Amniotic epithelial cell (primary cell): ENCODE measurements at regions not wholly inside any gene's neighbourhood (a gene's known extent, or its start where the extent isn't known, plus 50 kb on each side); places are given as distances from the start of the nearest gene placed in this dataset.
"Not testable (repeated sequence)": the region's sequence is repeated elsewhere in the genome, so short reads cannot be mapped to it uniquely, and the experiment has no call there.

ENCODE experiments used
- DNase-seq: peaks from one replicate; pipeline ENCODE4 v3.0.0-alpha.2; 2010; ENCODE audit warnings: low read depth

DNA sequence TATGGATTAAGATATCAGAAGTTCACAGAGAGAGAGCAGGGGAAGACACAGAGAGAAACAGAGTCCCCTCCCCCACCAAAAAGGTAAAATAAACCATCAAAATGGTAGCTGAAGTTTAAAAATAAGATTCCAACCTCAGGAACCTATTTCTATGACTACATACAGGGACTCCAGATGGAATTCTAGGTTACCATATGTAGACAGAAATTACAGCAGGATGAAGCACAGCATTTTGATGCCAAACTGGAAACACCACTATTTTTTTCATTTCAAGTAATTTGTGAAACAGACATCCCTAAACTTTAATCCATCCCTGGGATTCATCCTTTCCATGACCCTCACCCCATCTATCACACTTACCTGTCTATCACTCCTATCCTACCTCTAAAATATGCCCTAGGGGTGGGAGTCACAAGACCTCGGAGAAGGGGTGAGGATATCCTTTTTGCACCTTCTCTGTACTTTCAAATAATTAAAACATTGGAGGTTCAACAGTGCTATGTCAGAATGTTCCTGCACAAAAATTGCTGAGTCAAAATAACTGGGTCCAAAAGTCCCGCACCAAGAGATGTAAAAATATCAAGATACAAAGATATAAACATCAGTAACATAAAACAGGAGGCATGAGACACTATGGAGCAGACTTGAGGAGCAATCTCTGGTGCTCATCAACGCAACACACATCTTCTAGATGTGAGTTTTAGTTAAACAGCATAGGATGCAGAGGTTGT is 344.5 kb upstream of the RASGEF1B start:
- no peak for DNase-seq

DNA sequence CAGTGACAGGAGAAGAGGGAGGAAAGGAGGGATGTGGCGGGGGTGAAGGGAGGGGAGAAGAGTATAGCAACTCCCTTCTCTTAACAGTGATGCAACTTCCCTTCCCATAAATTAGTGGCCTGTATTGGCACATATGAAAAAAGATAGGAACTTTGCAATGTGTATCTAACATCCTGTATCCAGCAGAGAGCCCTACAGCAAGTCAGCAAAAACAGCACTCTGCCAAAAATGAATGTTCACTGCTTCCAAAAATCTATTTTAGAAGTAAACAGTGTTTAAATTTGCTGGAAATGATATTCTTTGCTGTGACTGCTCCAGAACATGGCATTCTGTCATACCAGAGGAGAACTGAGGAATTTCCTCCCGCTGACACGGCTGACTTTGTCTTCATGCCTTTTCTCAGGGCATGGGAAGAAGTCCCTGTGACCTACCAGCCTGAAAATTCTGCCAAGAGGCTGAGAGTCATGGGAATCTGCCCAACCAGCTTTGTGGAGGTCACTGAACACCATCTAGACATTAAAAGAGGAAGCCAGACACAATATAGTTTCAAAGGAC is 343.4 kb upstream of the RASGEF1B start:
- DNase-seq, result no peak

DNA sequence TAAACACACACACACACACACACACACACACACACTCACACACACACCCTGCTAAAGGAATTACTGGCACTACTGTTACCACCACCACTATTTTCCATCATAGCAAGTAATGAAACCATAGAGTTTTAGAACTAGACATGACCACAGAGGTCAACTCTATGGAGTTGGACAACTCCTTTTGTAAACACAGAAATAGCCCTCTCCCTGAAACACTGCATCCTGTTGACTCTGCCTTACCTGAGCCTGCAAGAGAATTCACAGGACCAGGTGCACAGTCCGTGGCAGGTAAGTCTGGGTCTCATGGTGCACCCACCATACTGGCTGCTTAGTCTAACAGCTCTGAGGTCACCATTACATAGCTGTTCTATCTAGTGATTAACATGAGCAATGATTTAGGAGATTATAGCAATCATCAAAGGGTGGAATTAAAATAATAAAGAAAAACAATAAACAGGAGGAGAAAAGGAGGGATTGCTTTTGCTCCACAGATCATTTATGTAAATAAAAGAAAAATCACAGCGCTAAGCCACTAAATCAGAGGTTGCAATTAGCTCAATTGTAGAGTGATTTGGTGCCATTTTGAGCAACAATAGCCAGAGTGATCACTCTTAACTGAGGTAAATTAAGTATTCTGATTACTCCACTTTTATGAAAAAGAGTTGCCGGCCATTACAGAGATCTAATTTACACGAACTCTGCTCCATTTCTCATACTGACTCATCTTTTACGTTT is 340.0 kb upstream of the RASGEF1B start:
- no peak for DNase-seq

DNA sequence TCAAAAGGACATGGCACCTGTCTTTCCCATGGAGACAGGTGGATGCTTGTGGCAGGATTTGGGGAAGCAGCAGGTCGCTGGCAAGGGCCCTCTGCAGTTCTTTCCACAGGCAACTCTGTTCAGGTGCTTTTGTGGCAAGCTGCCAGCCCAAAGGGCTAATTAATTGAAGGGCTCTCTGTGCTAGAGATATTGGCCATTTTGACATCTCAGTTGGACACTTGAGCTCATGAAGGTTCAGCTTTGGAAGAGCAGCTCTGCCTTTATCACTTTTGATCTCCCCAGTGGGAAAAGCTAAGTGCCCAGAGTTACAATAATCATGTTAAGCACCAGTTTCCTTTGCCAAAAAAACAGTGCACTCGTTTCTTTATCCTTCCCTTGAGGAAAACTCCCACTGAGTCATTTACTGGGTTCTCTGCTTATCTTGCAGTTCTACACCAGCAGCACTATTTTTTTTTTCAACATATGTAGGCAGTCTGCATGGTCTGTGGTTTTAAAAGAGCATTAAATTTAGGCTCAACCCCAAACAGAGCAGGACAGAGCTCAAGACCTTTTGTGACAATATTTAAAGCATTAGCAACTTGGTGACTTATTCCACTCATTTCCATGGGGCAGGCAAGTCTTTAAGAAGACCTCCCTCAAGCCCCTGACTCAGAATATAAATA is 336.4 kb upstream of the RASGEF1B start:
- DNase-seq, result no peak

DNA sequence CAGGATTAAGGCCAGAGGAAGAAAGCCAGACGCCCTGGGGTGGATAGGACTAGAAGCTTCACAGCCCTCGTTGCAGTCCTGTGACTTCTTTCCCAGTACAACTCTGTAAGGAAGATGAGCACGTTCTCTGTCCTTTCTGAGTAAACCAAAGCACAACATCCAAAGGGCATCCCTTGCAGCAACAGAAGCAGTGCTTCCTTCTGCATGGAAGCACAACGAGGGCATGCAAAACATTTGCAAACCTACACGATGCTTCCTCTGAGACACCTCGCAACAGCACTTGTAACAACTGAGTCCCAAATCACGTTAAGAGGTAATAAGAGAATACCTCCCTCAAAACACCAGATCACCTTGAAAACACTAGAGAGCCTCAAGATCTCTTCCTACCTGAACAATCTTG is 335.7 kb upstream of the RASGEF1B start:
- no peak for DNase-seq

DNA sequence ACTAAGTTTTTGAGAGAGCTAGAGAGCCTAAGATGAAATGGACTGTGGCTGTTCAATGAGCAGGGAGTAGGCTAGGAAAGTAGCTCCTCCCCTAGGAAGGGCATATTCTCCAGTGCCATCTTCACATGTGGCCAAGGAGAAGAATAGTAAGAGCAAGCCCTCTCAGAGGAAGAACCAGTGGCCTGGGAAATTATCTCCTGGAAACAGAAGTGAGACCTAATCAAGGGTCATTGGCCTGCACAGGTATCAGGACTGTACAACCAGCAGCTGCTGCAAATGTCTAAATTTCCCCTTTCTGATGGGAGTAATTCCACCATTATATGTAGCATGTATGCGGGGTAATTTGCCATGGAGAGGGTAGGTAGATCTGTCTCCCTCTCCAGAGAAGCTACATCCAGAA is 334.8 kb upstream of the RASGEF1B start:
- no peak for DNase-seq

DNA sequence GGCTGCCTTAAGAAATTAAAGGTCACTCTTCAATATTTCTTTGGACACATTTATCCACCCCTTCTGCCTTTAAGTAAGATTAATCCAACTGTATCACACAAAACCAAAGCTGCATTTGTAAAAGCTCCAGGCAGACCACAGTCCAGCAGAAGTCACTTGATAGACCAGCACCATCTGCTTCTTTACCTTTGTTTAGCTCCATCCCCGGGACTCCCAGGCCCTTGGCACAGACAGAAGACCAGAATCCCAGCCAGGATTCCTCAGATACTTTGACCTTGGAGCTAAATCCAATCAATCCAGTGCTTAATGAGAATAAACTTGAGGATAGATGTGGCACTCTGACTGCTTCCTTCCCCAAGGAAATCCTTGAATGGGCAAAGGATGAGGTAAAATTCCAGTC is 333.1 kb upstream of the RASGEF1B start:
- DNase-seq, result no peak

DNA sequence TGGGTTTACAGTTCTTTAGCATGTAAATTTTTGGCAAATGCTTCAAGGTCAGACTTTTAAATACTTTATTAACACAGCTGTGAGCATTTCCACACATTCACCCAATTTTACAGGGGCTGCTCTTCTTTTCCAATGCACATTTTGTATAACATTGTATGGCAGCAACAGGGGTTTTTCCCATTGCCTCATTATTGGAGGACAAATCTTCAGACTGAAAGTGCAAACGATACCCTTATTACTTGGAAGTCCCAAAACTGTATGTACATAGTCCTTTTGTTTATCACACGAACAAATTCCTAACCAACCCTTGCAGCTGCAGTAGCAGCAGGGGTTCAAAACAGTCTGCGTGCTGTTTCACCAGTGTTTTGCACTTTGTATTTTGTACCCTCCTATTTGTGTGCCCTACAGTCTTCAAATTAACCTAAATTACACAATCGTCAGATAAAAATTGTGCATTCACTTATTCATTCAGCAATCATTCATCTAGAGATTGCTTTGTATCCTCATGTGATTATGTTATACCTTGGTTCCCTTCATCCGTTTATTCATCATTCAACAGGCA is 330.7 kb upstream of the RASGEF1B start:
- DNase-seq, result no peak

DNA sequence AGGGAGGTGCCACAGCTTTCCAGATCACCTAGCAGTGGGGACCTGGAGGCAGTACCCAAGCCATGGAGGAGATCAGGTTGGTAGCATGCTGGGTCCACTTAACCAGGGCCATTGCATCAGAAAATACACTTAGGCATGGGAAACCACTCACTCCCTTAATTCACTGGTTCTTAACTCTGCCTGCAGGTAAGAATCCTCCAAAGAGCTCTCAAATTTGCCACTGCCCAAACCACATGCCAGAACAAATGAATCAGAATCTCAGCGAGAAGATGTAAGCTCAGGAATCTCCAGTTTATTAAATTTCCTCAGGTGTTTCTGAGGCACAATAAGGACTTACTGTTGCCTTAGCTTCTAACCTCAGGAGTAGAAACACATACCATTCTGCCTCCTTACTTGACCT is 327.7 kb upstream of the RASGEF1B start:
- DNase-seq, result no peak

DNA sequence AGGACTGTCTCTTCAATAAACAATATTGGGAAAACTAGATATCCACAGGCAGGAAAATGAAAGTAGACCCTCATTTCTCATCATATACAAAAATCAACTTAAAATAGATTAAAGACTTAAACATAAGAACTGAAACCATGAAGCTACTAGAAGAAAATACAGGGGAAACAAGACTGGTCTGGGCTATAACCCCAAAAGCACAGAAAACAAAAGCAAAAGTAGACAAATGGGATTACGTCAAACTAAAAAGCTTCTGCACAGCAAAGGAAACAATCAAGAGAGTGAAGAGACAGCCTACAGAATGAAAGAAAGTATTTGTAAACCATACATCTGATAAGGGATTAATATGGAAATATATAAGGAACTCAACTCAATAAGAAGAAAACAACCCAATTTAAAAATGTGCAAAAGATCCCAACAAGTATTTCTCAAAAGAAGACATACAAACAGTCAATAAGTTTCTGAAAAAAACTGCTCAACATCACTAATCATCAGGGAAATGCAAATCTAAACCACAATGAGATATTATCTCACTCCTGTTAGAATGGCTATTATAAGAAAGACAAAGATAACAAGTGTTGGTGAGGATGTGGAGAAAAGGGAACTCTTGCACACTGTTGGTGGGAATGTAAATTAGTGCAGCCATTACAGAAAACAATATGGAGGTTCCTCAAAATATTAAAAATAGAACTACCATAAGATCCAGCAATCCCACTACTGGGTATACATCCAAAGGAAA is 325.3 kb upstream of the RASGEF1B start:
- DNase-seq, result no peak

DNA sequence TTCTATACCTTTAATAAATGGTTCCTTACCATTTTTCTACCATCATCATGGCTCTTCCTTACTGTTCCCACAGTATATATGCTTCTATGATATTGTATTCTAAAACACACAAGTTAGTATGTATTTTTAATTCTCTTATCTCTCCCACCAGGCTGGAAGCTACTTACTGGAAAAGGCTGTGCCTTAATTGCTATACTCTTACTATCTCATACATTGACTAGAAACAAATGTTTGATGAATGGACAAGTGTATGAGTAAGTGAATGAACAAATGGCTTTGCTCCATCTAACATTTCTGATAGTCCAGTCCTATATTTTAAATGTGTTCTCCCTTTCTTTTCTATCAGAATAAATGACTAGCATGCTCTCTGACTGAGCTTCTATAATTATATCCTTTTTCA is 320.8 kb upstream of the RASGEF1B start:
- DNase-seq, result no peak

DNA sequence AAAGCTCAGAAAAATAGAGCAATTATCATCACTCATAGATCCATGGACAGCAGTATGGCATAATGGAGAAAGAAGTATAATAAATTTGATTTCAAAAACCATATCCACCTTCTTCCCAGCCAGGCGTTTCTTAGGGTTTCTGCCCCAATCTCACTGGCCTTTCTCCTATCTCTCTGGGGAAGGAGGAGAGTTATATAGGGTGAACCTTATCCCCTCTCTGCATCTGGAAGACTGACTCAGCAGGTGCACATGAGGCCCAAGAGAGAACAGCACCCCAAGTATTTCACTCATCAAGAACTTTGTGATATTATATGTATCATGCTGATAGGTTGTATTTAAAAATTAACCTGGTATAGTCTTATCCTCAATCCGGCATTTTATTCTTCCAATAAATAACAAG is 318.8 kb upstream of the RASGEF1B start:
- no peak for DNase-seq

DNA sequence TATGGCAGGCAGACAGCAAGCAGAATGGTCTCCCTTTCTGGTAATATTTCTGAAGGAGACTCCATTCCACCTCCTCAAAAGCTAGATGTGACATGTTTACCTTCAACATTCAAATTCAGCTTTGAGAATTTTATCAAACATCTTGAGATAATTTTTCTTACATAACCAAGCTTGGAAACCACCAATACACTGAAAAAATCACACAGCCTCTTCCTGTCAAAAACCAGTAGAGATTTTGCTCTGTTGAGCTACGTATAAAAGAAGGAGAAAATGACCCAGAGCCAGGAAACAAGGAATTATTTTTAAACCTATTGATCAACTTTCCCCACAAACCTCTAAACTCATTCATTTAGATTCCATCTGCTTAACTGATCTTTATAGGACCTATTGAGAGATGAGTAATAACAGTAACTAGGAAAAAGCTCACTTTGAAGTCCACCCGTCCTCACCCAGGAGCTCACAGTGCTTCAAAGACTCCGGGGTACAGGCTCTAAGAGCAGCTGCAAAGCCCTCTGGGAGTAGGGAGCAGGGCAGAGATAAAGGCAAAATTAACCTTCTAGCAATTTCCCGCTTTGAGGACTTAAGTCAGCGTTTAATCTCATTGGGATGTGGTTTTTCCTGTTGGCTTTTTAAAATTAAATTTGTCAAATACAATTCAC is 318.2 kb upstream of the RASGEF1B start:
- no peak for DNase-seq

DNA sequence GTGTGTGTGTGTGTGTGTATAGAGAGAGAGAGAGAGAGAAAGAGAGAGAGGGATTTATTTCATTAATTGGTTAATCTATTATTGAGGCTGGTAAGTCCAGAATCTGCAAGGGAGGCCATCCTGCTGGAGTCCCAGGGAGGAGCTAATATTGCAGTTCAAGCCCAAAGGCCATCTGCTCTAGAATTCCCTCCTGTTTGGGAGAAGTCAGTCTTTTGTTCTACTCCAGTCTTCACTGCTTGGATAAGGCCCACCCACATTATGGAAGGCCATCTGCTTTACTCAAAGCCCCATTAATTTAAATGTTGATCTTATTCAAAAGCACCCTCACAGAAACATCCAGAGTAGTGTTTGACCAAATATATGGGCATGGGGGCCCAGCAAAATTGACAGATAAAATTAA is 317.5 kb upstream of the RASGEF1B start:
- no peak for DNase-seq

DNA sequence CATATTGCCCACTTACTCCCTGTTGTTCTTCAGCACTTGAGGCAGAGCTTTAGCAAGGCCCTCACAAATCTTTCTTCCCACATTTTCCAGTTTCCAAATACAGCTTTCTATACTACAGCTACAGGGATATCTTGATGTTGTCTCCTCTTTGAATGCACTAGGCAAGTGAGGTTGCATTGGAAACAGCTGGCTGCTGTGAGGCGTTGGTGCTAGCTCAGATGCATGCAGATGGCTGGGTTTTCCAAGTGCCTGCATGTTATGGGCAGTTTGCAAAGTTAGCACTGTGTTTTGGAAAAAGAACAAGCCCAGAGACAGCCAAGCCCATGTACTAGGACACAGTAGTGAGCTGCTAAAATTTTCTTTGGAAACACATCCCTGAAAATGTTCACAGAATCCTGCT is 315.1 kb upstream of the RASGEF1B start:
- DNase-seq, result no peak

DNA sequence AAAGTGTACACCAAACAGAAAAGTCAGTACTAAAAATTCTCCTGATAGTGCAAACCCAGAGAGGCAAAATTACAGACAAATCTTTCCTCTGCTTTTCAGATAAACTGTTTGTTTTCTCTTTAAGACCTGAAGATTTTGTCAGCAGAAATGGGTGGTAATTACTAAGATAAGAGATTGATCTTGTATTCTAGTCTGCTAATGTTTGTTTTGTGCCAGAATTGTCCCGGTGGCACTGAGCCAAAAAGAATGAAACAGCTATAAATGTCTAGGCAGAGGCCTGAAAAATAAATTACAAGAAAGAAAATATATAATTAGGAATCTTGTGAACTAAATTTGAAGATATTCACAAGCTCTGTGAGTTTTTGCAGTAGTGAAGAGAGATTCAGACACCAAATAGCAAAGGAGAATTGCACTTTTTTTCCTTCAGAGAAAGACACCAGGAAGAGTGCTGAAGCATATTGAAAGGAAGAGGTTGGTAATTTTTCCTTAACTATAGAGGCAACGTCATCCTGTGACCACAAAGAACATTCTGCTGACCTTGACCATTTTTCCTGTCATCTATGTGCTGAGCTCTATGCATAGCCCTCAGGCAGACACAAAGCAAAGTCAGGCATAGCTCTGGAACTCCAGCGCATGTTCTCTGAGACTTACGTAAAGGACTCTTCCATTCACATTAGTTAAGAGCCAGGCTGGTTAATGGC is 314.5 kb upstream of the RASGEF1B start:
- no peak for DNase-seq

DNA sequence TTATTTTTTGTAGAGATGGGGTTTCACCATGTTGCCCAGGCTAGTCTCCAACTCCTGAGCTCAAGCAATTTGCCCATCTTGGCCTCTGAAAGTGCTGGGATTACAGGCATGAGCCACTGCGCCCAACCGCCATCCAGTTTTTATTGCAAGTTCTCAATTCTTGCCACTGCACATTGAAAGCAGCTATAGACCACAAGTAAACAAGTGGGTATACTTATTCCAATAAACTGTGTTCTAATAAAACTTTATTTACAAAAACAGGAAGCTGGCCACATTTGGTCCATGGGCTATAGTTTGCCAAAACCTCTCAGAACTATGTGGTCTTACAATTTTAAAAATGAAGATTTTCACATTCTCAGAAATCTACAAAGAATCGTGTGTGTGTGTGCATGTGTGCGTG is 313.6 kb upstream of the RASGEF1B start:
- DNase-seq, result no peak

DNA sequence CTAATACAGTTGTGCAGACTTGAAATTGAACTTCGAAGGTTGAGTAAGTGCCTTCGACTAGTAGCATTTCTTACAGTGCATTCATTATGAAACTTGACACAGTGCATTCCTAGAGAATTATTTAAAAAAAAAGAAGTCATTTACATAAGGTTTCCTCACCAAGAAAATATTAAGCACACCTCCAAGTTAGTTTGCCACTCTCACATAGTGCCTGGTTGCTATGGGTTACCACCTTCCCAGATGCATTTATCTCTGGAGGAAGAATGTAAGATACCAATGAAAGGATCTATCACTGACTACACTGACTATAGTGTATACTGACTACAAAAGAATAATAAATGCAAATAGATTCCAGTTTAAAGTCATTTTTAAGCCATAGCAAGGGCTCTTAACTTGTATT is 311.9 kb upstream of the RASGEF1B start:
- DNase-seq, result no peak

DNA sequence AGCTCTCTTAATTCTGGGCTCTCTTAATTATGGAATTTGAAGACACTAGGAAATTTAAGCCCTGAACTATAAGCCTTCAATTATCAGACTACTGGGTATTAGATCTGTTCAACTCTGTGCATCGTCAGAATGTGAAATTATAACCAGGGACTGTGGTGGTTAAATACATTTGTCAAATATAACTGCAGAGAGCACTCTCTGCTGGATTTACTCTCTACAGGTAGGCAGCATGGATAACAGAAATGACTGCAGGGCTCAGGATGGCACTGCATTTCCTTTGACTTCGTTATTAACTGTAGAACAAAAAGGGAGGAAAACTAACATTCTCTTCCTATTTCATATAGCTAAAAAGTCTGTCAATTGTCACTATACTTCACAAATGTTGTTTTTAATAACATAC is 310.1 kb upstream of the RASGEF1B start:
- no peak for DNase-seq

DNA sequence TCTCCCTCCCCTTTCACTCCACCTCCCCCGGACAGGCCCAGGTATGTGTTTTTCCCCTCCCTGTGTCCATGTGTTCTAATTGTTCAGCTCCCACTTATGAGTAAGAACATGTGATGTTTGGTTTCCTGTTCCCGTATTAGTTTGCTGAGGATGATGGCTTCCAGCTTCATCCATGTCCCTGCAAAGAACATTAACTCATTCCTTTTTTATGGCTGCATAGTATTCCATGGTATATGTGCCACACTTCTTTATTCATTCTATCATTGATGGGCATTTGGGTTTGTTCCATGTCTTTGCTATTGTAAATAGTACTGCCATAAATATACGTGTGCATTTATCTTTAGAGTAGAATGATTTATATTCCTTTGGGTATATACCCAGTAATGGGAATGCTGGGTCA is 306.0 kb upstream of the RASGEF1B start:
- not testable (repeated sequence) for DNase-seq

DNA sequence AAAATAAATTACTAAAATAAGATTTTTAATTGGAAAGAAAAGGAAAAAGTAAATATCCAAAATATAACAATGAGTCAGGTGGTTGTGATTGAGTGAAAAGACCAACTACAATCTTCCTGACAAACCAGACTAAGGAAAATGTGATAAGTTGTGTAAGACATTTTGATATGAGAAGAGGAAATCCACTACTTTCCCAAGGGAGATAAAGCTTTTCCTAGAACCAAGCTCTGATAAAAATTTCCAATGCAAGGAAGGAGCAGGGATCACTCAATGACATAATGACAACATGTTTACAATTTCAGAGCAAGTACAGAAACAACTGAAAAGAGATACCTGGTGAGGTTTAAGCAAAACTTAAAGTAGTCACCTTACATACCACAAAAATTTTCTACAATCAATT is 305.1 kb upstream of the RASGEF1B start:
- no peak for DNase-seq
